Endodermal cell (in vitro differentiated cells): ENCODE measurements at regions not wholly inside any gene's neighbourhood (a gene's known extent, or its start where the extent isn't known, plus 50 kb on each side); places are given as distances from the start of the nearest gene placed in this dataset.
A peak's percentile ranks its signal among the peaks of the same experiment; 100 is the strongest.

Experiments
- DNase-seq: peaks from one replicate; pipeline ENCODE4 v3.0.0-alpha.2; 2017
- H3K27ac ChIP-seq: 2 replicates; pipeline ENCODE4 v1.5.1; 2013; ENCODE audit warnings: mild to moderate bottlenecking, low read depth, low read length, moderate library complexity
- H3K27me3 ChIP-seq: 2 replicates; pipeline ENCODE4 v1.6.1; 2013; ENCODE audit warnings: mild to moderate bottlenecking, low read length, moderate library complexity; ENCODE audit not compliant: insufficient read depth, control insufficient read depth, poor library complexity, severe bottlenecking
- H3K36me3 ChIP-seq: 2 replicates; pipeline ENCODE4 v1.7.0; 2013; ENCODE audit warnings: mild to moderate bottlenecking, low read length, moderate library complexity; ENCODE audit not compliant: control insufficient read depth, insufficient read depth
- H3K4me1 ChIP-seq: one replicate; pipeline ENCODE4 v1.7.0; 2013; ENCODE audit warnings: low read length; ENCODE audit not compliant: control insufficient read depth, insufficient read depth
- H3K4me3 ChIP-seq: 2 replicates; pipeline ENCODE4 v1.5.1; 2013; ENCODE audit warnings: mild to moderate bottlenecking, low read length, moderate library complexity
- H3K9ac ChIP-seq: 2 replicates; pipeline ENCODE4 v1.6.1; 2013; ENCODE audit warnings: mild to moderate bottlenecking, low read length, moderate library complexity; ENCODE audit not compliant: poor library complexity, severe bottlenecking; ENCODE audit errors: extremely low read depth
- H3K9me3 ChIP-seq: 2 replicates; pipeline ENCODE4 v1.6.1; 2013; ENCODE audit warnings: mild to moderate bottlenecking, low read length, moderate library complexity; ENCODE audit not compliant: control insufficient read depth
- H3K27ac Mint-ChIP-seq: 2 replicates; pipeline ENCODE4 v1.8.0; 2020; ENCODE audit warnings: mixed read lengths
- H3K27me3 Mint-ChIP-seq: 2 replicates; pipeline ENCODE4 v1.8.0; 2021; ENCODE audit warnings: mild to moderate bottlenecking, mixed read lengths; ENCODE audit not compliant: insufficient read depth
- H3K36me3 Mint-ChIP-seq: 2 replicates; pipeline ENCODE4 v1.8.0; 2020; ENCODE audit warnings: low read depth, mixed read lengths
- H3K4me1 Mint-ChIP-seq: 2 replicates; pipeline ENCODE4 v1.8.0; 2020; ENCODE audit warnings: mixed read lengths
- H3K4me3 Mint-ChIP-seq: 2 replicates; pipeline ENCODE4 v1.8.0; 2020; ENCODE audit warnings: mild to moderate bottlenecking, moderate library complexity, mixed read lengths
- H3K9me3 Mint-ChIP-seq: 2 replicates; pipeline ENCODE4 v1.8.0; 2020; ENCODE audit warnings: mild to moderate bottlenecking, mixed read lengths
- WGBS, 2 experiments: methylation state at CpG; one replicate each; pipeline versions ENCODE4 v1.1.5 to v1.1.7; 2013; ENCODE audit warnings: missing lambda C conversion rate in 2 of 2, mixed read lengths in 1 of 2; ENCODE audit not compliant: insufficient coverage in 1 of 2, insufficient read length in 1 of 2; 5-methylcytosine and 5-hydroxymethylcytosine counted together
- TF ChIP-seq, protein P1 (sequence below): fragments of 200-600 bp; sonication (generic); conservative IDR thresholded peaks from 2 replicates; pipeline ENCODE4 v1.5.0; 2021; ENCODE audit warnings: antibody characterized with exemption, mild to moderate bottlenecking

DNA sequence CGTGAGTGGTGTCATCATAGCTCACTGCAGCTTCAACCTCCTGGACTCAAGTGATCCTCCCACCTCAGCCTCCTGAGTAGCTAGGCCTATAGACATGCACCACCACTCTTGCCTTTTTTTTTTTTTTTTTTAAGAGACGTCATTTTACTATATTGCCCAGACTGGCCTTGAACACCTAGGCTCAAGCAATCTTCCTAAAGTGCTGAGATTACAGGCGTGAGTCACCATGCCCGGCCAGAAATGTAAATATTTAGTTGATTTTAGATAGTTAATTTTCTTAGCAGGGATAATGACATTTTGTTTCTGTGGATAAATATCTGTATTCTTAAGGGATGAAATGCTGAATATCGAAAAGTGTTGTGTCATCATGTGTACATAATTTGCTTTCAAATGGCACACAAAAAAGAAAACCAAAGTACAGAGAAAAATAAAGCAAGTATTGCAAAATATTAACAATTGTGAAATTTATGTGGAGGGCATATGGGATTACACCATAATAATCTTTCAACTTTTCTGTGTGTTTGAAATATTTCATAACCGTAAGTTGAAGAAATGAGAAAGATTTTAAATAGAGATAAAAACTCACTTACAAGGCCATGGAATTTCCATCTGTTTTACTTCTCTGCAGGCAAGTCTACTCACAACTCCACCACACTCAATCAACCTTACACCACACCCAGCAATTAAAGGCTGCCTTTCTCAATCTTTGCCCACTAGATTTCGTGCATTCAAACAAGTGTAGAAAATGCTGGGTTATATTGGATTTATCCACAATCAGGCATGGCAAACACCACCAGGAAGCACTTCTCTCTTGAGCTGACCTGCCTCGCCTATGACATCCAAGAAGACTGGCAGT is 93.7 kb downstream of the SPTSSA start:
- 85 to 89% methylated on average over 5 to 7 of the region's 8 CpGs for WGBS, 2 experiments
- Histone ChIP-seq H3K9ac (no peak overlapping the region), H3K4me3 (no peak overlapping the region), H3K9me3 (no peaks in the 10 kb centered on the region), H3K27me3 (no peaks in the 10 kb centered on the region), H3K36me3 (no peaks in the 10 kb centered on the region), H3K27ac (no peak overlapping the region), H3K4me1 (no peaks in the 10 kb centered on the region)
- H3K36me3 Mint-ChIP-seq, result no peaks in the 10 kb centered on the region
- TF ChIP-seq, protein P1, sequence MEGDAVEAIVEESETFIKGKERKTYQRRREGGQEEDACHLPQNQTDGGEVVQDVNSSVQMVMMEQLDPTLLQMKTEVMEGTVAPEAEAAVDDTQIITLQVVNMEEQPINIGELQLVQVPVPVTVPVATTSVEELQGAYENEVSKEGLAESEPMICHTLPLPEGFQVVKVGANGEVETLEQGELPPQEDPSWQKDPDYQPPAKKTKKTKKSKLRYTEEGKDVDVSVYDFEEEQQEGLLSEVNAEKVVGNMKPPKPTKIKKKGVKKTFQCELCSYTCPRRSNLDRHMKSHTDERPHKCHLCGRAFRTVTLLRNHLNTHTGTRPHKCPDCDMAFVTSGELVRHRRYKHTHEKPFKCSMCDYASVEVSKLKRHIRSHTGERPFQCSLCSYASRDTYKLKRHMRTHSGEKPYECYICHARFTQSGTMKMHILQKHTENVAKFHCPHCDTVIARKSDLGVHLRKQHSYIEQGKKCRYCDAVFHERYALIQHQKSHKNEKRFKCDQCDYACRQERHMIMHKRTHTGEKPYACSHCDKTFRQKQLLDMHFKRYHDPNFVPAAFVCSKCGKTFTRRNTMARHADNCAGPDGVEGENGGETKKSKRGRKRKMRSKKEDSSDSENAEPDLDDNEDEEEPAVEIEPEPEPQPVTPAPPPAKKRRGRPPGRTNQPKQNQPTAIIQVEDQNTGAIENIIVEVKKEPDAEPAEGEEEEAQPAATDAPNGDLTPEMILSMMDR, result no peak
- DNase-seq, result no peak
- no peaks in the 10 kb centered on the region for H3K9me3 Mint-ChIP-seq
- peaks cover 1% of the 10 kb centered on the region for H3K4me1 Mint-ChIP-seq
- no peak overlapping the region for H3K27ac Mint-ChIP-seq
- H3K27me3 Mint-ChIP-seq, result peaks cover 2% of the 10 kb centered on the region
- H3K4me3 Mint-ChIP-seq, result no peak overlapping the region

DNA sequence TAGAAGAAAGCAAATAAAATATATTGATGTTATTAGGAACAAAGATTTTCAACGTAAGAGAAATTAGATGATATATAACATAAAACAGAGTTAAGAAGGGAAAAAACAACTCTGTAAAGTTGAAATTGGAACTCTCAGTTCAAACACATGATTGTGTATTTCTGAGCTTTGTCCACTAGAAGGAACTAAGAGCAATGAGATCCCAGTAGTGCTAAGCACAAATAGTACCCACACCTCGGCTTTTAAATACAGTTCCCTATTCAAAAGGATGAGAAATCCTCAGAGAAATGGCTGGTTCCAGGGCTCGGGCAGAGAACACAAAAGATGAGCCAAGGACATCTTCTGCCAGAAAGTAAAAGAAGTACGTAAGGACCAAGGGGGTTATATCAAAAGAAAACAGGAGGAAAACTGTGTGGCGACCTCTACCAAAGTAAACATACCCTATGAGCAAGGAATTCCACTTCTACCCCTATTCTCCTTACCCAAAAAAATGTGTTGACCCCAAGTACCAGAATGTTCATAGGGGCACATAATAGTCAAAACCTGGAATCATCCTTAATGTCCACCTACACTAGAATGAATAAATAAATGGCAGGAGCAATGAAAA is 96.6 kb downstream of the SPTSSA start:
- TF ChIP-seq, protein P1, result peak; percentile 59
- Mint-ChIP-seq H3K4me3 (no peak overlapping the region), H3K27ac (no peak overlapping the region), H3K36me3 (no peaks in the 10 kb centered on the region), H3K9me3 (no peaks in the 10 kb centered on the region), H3K4me1 (peaks cover 1% of the 10 kb centered on the region), H3K27me3 (no peaks in the 10 kb centered on the region)
- no peak for DNase-seq
- Histone ChIP-seq H3K27me3 (no peaks in the 10 kb centered on the region), H3K4me1 (no peaks in the 10 kb centered on the region), H3K36me3 (no peaks in the 10 kb centered on the region), H3K4me3 (no peak overlapping the region), H3K9me3 (no peaks in the 10 kb centered on the region), H3K27ac (no peak overlapping the region), H3K9ac (no peak overlapping the region)
- WGBS, 2 experiments, result 66 to 80% methylated on average over 4 to 5 of the region's 5 CpGs

DNA sequence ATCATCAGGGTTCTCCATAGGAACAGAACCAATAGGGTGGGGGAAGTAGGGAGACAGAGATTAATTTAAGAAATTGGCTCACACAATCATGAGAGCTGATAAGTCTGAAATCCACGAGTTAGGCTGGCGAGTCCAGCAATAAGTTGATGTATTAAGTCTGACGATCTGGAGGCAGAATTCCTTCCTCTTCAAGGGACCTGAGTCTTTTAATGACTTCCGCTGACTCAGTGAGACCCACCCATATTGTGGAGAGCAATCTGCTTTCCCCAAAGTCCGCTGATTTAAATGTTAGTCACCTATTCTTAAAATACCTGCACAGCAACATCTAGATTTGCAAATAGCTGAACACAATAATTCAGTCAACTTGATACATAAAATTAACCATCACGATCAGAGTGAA is 97.8 kb downstream of the SPTSSA start:
- no peaks in the 10 kb centered on the region for H3K36me3 Mint-ChIP-seq
- TF ChIP-seq, protein P1, result no peak

More for the DNA sequence above, 97.8 kb downstream of the SPTSSA start:
- DNase-seq, result no peak
- Mint-ChIP-seq H3K27me3 (no peaks in the 10 kb centered on the region), H3K4me3 (no peak overlapping the region), H3K9me3 (no peaks in the 10 kb centered on the region), H3K27ac (no peak overlapping the region), H3K4me1 (peaks cover 1% of the 10 kb centered on the region)
- WGBS, 2 experiments, result 90 to 97% methylated on average over 6 of the region's 6 CpGs
- no peaks in the 10 kb centered on the region for H3K9me3 ChIP-seq
- H3K4me3 ChIP-seq, result no peak overlapping the region
- no peak overlapping the region for H3K9ac ChIP-seq
- no peaks in the 10 kb centered on the region for H3K4me1 ChIP-seq
- H3K36me3 ChIP-seq, result no peaks in the 10 kb centered on the region
- H3K27ac ChIP-seq, result no peak overlapping the region
- H3K27me3 ChIP-seq, result no peaks in the 10 kb centered on the region
